Panc1 (cell line): ENCODE measurements at regions not wholly inside any gene's neighbourhood (a gene's known extent, or its start where the extent isn't known, plus 50 kb on each side); places are given as distances from the start of the nearest gene placed in this dataset.

Experiments used
- ATAC-seq: fragments of 200-7000 bp; cut with Tn5 transposase; 2 replicates; pipeline ENCODE4 v1.9.1; 2020; ENCODE audit warnings: mild to moderate bottlenecking, moderate library complexity
- BruUV-seq: library from RNA; stranded (reverse); fragments of 400-500 nt; replicated peaks from 2 replicates; lab custom pipeline; 2021; lab: Mats Ljungman, UMichigan
- CTCF ChIA-PET: fragments of 300-600 bp; sonication (Branson Sonifier 250); formaldehyde crosslinking; loops from one replicate; lab custom pipeline; 2022; ENCODE audit warnings: antibody characterized with exemption; lab: Charles Lee
- POLR2A ChIA-PET: fragments of 300-600 bp; sonication (Branson Sonifier 250); formaldehyde crosslinking; loops from one replicate; lab custom pipeline; 2022; ENCODE audit warnings: antibody characterized with exemption; lab: Charles Lee
- DNase-seq: peaks from one replicate; pipeline ENCODE4 v3.0.0-alpha.2; 2010; ENCODE audit warnings: low read depth, low spot score
- H3K27ac ChIP-seq: 2 replicates; pipeline ENCODE4 v1.5.1; 2011; ENCODE audit warnings: mild to moderate bottlenecking, low read length, inconsistent platforms
- H3K27me3 ChIP-seq: fragments of 200-500 bp; sonication (Bioruptor generic); 2 replicates; pipeline ENCODE4 v1.6.0; 2014; ENCODE audit warnings: low read length, inconsistent platforms; ENCODE audit not compliant: control insufficient read depth, insufficient read depth
- H3K36me3 ChIP-seq: fragments of 200-500 bp; sonication (Bioruptor generic); 2 replicates; pipeline ENCODE4 v1.5.1; 2014; ENCODE audit warnings: inconsistent platforms, mild to moderate bottlenecking, low read length, moderate library complexity; ENCODE audit not compliant: control insufficient read depth, insufficient read depth
- H3K4me1 ChIP-seq: 2 replicates; pipeline ENCODE4 v1.5.1; 2011; ENCODE audit warnings: inconsistent platforms, mild to moderate bottlenecking, low read length, moderate library complexity; ENCODE audit not compliant: control insufficient read depth, insufficient read depth
- H3K4me3 ChIP-seq, 2 experiments: 2 replicates each; pipeline ENCODE4 v1.5.1; 2011 to 2012; ENCODE audit warnings: low read depth in 2 of 2, low read length in 2 of 2, mild to moderate bottlenecking in 2 of 2, inconsistent platforms in 1 of 2, moderate library complexity in 1 of 2
- H3K9me3 ChIP-seq: fragments of 200-500 bp; sonication (Bioruptor generic); 2 replicates; pipeline ENCODE4 v1.5.1; 2014; ENCODE audit warnings: low read depth, mild to moderate bottlenecking, inconsistent platforms, low read length, moderate library complexity; ENCODE audit not compliant: control insufficient read depth, insufficient read depth
- CTCF ChIP-seq: fragments of 450-650 bp; IDR thresholded peaks from 2 replicates; pipeline ENCODE4 v1.5.1; 2017; ENCODE audit warnings: mild to moderate bottlenecking
- POLR2AphosphoS5 ChIP-seq: IDR thresholded peaks from 2 replicates; pipeline ENCODE4 v1.6.1; 2012; ENCODE audit warnings: mild to moderate bottlenecking, low read depth, low read length, moderate library complexity
- SIN3A ChIP-seq: IDR thresholded peaks from 2 replicates; pipeline ENCODE4 v1.6.1; 2012; ENCODE audit warnings: low read depth, mild to moderate bottlenecking, low read length, moderate library complexity, borderline replicate concordance; ENCODE audit not compliant: insufficient read depth
- TCF7L2 ChIP-seq: IDR thresholded peaks from 2 replicates; pipeline ENCODE4 v1.6.1; 2011; ENCODE audit warnings: mild to moderate bottlenecking, low read depth, low read length, inconsistent platforms
- in situ Hi-C: cut with HindIII; loops from 2 replicates; pipeline ENCODE4 v1.10.0; 2016; ENCODE audit warnings: low sequenced_read_pairs, low pct_unique_long_range_greater_than_20kb
- intact Hi-C: fragments of 100-400 bp; cut with micrococcal nuclease; formaldehyde crosslinking; loops from one replicate; pipeline ENCODE4 v1.10.0; 2022; ENCODE audit not compliant: unreplicated experiment
- TF ChIP-seq, protein P1 (sequence below), 2 experiments: IDR thresholded peaks; 2 replicates each; pipeline ENCODE4 v1.6.1; 2011 to 2012; ENCODE audit warnings: low read depth in 2 of 2, control low read depth in 1 of 2, low read length in 1 of 2, mild to moderate bottlenecking in 1 of 2, moderate library complexity in 1 of 2; ENCODE audit not compliant: insufficient read depth in 1 of 2

- DNase-seq, result no peak
- Histone ChIP-seq H3K4me3 (no peak overlapping the region), H3K36me3 (no peaks in the 10 kb centered on the region), H3K27me3 (no peaks in the 10 kb centered on the region), H3K27ac (no peak overlapping the region), H3K4me1 (no peaks in the 10 kb centered on the region), H3K9me3 (no peaks in the 10 kb centered on the region)
- in situ Hi-C loops, result no loop called here
- ATAC-seq, result no peak
- POLR2A ChIA-PET, result no interaction called here
- CTCF ChIA-PET, result no interaction called here
- intact Hi-C loops, result no loop called here
- TF ChIP-seq SIN3A (no peak), TCF7L2 (no peak), POLR2AphosphoS5 (no peak), CTCF (no peak)
- TF ChIP-seq, protein P1, sequence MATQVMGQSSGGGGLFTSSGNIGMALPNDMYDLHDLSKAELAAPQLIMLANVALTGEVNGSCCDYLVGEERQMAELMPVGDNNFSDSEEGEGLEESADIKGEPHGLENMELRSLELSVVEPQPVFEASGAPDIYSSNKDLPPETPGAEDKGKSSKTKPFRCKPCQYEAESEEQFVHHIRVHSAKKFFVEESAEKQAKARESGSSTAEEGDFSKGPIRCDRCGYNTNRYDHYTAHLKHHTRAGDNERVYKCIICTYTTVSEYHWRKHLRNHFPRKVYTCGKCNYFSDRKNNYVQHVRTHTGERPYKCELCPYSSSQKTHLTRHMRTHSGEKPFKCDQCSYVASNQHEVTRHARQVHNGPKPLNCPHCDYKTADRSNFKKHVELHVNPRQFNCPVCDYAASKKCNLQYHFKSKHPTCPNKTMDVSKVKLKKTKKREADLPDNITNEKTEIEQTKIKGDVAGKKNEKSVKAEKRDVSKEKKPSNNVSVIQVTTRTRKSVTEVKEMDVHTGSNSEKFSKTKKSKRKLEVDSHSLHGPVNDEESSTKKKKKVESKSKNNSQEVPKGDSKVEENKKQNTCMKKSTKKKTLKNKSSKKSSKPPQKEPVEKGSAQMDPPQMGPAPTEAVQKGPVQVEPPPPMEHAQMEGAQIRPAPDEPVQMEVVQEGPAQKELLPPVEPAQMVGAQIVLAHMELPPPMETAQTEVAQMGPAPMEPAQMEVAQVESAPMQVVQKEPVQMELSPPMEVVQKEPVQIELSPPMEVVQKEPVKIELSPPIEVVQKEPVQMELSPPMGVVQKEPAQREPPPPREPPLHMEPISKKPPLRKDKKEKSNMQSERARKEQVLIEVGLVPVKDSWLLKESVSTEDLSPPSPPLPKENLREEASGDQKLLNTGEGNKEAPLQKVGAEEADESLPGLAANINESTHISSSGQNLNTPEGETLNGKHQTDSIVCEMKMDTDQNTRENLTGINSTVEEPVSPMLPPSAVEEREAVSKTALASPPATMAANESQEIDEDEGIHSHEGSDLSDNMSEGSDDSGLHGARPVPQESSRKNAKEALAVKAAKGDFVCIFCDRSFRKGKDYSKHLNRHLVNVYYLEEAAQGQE (IDR thresholded peaks at IDR 0.05; ENCODE audit: insufficient read depth in 1 of 2, low read depth in 2 of 2, low read length in 1 of 2), result no peak
- no TSS peak for BruUV-seq
These were observed 192.4 kb upstream of the GHR start for GRCh38 chr5:42230839-42231238.

DNA sequence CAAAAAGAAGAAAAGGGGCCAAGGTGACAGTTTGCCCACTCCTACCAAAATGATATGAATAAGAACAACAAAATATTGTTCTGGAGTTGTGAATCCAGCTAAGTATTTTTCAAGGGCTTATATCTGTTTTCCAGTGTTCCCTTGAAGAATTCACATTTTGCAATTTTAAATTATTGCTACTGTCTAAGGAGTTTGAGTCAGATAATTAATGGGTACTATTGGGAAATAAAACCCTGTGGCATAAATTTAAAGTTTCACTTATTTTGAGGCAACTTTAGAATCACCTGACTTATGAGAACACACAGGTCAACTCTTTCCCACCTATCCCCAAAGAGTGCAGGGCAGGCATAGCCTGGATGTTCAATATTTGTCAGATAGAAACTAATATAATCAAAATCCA is 188.0 kb upstream of the GHR start:
- intact Hi-C loops (no loop called here), in situ Hi-C loops (no loop called here)
- no peak for DNase-seq
- H3K36me3 ChIP-seq, result no peaks in the 10 kb centered on the region
- no peak overlapping the region for H3K4me3 ChIP-seq
- H3K27me3 ChIP-seq, result no peaks in the 10 kb centered on the region
- H3K4me1 ChIP-seq, result no peaks in the 10 kb centered on the region
- H3K27ac ChIP-seq, result no peak overlapping the region
- TF ChIP-seq POLR2AphosphoS5 (no peak), CTCF (no peak), TCF7L2 (no peak), SIN3A (no peak)
- TF ChIP-seq, protein P1 (IDR thresholded peaks at IDR 0.05; ENCODE audit: insufficient read depth in 1 of 2, low read depth in 2 of 2, low read length in 1 of 2), result no peak
- ChIA-PET CTCF (no interaction called here), POLR2A (no interaction called here)
- no peaks in the 10 kb centered on the region for H3K9me3 ChIP-seq
- ATAC-seq, result no peak
- no TSS peak for BruUV-seq
